UCSD-AML1 (cell line): ENCODE measurements at regions not wholly inside any gene's neighbourhood (a gene's known extent, or its start where the extent isn't known, plus 50 kb on each side); places are given as distances from the start of the nearest gene placed in this dataset.

Experiments
- DNase-seq: peaks from one replicate; lab custom pipeline; 2025; ENCODE audit not compliant: unreplicated experiment; lab: John Stamatoyannopoulos, UW

- no peak for DNase-seq
These were observed 167.9 kb downstream of the TFAP2C start for GRCh38 chr20:56797023-56797422.

- DNase-seq, result no peak
These were observed 169.5 kb downstream of the TFAP2C start for GRCh38 chr20:56798634-56799033.

- DNase-seq, result no peak
These were observed 170.1 kb downstream of the TFAP2C start for GRCh38 chr20:56799187-56799586.

- DNase-seq, result no peak
These were observed 171.0 kb downstream of the TFAP2C start for GRCh38 chr20:56800088-56800487.

- no peak for DNase-seq
These were observed 173.1 kb downstream of the TFAP2C start for GRCh38 chr20:56801971-56802755.

GRCh38 chr20:56802805-56803204, 173.7 kb downstream of the TFAP2C start:
- DNase-seq, result no peak

GRCh38 chr20:56805313-56805712, 176.2 kb downstream of the TFAP2C start:
- no peak for DNase-seq

- DNase-seq, result no peak
These were observed 176.9 kb downstream of the TFAP2C start for GRCh38 chr20:56805966-56806365.

- no peak for DNase-seq
These were observed 177.9 kb downstream of the TFAP2C start for GRCh38 chr20:56806952-56807517.

- no peak for DNase-seq
These were observed 179.1 kb downstream of the TFAP2C start for GRCh38 chr20:56808117-56808725.

- no peak for DNase-seq
These were observed 179.6 kb downstream of the TFAP2C start for GRCh38 chr20:56808732-56809131.

- DNase-seq, result no peak
These were observed 180.6 kb downstream of the TFAP2C start for GRCh38 chr20:56809668-56810067.

GRCh38 chr20:56810141-56810540, 181.0 kb downstream of the TFAP2C start:
- no peak for DNase-seq

GRCh38 chr20:56815796-56816195, 186.7 kb downstream of the TFAP2C start:
- no peak for DNase-seq

- DNase-seq, result no peak
These were observed 187.2 kb downstream of the TFAP2C start for GRCh38 chr20:56816349-56816748.

GRCh38 chr20:56817780-56818675, 188.9 kb downstream of the TFAP2C start:
- no peak for DNase-seq

GRCh38 chr20:56820984-56821383, 191.9 kb downstream of the TFAP2C start:
- no peak for DNase-seq

- DNase-seq, result no peak
These were observed 197.2 kb downstream of the TFAP2C start for GRCh38 chr20:56826306-56826704.

GRCh38 chr20:56826705-56827665, 197.9 kb downstream of the TFAP2C start:
- DNase-seq, result no peak

- DNase-seq, result no peak
These were observed 198.7 kb downstream of the TFAP2C start for GRCh38 chr20:56827763-56828162.
